GM12874 (cell line): ENCODE measurements at regions not wholly inside any gene's neighbourhood (a gene's known extent, or its start where the extent isn't known, plus 50 kb on each side); places are given as distances from the start of the nearest gene placed in this dataset.

Experiments used
- TF ChIP-seq, protein P1 (sequence below): IDR thresholded peaks from 2 replicates; pipeline ENCODE4 v1.5.1; 2011; ENCODE audit warnings: low read depth, mild to moderate bottlenecking, control low read depth, low read length, moderate library complexity; ENCODE audit not compliant: insufficient read depth

DNA sequence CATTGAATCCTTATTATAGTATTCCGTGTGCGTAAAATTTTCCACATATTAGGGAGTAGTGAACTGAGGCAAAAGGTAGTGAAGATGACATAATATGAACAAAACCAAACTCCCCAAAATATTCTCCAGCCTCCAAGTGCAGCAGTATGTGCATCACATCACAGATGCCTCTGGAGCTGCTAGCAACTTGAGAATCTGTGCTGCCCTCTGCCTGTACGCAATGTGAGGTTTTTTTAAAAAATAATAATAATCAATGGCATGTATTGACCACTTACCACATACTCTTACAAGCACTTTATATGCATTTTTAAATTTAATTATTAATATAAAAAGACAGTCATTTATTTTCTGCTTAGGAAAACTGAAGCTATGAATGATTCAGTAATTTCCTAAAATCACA is 583.0 kb upstream of the SPRY2 start:
- TF ChIP-seq, protein P1, sequence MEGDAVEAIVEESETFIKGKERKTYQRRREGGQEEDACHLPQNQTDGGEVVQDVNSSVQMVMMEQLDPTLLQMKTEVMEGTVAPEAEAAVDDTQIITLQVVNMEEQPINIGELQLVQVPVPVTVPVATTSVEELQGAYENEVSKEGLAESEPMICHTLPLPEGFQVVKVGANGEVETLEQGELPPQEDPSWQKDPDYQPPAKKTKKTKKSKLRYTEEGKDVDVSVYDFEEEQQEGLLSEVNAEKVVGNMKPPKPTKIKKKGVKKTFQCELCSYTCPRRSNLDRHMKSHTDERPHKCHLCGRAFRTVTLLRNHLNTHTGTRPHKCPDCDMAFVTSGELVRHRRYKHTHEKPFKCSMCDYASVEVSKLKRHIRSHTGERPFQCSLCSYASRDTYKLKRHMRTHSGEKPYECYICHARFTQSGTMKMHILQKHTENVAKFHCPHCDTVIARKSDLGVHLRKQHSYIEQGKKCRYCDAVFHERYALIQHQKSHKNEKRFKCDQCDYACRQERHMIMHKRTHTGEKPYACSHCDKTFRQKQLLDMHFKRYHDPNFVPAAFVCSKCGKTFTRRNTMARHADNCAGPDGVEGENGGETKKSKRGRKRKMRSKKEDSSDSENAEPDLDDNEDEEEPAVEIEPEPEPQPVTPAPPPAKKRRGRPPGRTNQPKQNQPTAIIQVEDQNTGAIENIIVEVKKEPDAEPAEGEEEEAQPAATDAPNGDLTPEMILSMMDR = no peak

DNA sequence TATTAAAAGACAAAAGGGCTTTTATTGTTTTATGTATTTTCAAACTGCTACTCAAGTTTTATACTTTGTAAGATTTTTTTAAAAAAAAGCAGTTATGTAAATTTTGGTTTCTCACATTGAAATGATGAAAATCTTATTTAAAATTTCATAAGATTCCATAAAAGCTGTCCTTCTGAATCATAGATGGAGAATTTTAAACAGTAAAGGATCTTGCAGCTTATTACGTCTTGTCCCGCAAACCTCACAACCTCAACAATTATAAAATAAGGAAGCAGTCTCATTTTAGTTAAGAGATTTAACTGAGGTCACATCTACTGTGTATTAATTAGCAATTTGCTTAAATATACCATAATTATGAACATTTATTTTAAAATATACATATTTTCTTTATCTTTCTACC is 581.0 kb upstream of the SPRY2 start:
- TF ChIP-seq, protein P1 = no peak

DNA sequence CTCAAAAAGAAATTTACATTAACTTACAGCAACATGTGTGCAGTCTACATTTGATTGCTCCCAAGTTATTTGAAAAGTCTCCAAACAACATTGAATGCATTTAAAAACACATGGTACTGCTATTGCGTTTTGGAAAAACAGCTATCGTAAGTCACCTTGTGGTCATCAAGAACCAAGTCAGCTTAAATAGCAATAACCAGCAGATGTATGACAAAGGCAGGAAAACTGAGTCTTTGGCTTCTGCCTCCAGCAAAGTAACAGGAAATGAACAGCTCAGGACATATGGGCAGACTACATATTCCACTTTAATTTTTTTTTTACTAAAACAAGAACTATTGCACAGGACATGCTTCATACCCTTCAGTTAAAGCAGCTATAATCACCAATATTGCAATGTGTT is 580.6 kb upstream of the SPRY2 start:
- TF ChIP-seq, protein P1 = no peak

DNA sequence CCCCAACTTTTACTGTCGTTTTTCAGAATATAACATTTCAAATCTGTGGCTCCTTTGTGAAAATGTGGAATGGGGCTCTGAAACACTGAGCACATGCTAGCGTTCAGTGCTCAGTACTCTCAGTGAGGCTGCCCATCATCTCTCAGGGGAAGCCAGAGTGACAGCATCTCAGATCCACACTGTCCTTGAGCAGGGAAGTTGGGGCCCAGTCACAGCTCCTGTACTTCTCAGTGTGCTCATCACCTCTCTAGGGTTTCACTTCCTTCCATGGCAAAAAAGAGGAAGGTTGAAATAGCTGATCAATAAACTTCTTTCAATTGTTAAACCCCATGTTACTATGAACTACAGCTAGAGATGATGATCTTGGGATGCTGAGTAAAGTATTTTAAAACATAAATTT is 565.9 kb upstream of the SPRY2 start:
- TF ChIP-seq, protein P1 = no peak

DNA sequence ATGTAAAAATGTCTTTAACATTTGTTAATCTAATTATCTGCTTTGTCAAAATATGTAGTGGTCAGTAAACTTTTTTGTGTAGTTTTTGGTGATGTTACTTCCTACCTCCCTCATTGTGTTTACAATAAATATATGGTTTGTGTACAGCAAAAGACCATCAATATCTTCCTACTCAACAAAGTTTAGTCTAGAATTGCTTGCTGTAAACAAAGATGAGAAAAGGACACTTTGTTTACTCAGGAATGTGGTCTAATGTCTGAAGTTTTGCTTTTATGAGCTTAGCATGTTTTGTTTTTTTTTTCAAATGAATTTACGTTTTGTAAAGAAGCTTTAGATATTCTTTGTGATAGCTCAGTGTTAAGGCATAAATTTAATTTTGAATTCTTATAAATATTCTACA is 563.5 kb upstream of the SPRY2 start:
- TF ChIP-seq, protein P1 = no peak

DNA sequence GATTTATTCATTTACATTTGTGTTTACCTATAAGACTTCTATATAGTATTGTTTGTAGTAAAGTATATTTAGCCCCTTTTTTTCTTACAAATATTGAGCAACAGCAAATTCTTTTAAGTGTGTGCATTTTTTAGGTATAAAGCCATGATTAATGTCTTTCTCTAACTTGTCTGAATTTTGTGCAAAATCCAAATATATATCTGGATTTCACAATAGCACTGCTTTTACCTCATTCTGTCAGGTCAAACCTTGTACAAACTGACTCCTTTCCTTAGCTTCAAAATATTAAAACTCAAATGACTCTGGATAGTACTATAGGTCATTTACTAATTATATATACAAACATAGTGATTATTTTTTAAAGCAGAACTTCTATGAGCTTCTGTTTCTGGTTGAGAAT is 563.0 kb upstream of the SPRY2 start:
- TF ChIP-seq, protein P1 = no peak

DNA sequence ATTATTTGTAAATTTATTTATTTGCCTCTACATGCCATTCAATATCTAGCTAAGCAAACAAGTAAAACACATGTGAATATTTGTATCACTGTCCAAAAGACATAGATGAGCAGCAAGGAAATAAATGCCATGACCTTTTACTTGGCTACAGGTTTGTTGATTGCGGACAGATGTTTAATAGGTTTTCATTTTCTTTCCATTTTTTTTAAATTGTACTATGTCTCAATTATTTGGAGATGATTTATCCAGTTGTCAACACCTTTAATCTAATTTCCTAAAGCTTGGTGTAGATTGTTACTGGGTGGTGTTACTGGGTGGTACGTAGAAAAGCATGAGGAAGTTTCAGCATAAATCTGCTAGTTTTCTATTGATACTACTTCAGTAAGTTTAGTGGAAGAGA is 560.6 kb upstream of the SPRY2 start:
- TF ChIP-seq, protein P1 = no peak

DNA sequence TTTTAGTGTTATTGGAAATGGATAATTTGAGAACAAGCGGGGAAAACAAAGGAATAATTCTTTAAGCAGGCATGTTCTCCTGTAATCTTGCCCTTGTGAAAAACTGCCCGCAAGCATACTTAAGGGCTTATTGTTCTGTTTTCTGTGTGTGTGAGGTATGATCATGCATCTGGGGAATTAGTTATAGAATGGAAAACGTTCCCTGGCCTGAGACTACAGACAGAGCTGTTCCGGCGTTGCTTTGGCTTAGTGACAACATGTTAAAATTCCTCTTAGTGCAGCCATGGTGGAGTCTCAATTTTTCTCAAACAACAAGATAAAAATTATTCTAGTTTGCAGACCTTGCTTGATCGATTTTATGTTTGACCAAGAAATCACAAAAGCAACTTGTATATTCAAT is 560.2 kb upstream of the SPRY2 start:
- TF ChIP-seq, protein P1 = no peak
